Endodermal cell (in vitro differentiated cells): ENCODE measurements at regions not wholly inside any gene's neighbourhood (a gene's known extent, or its start where the extent isn't known, plus 50 kb on each side); places are given as distances from the start of the nearest gene placed in this dataset.

Experiments used
- DNase-seq: peaks from one replicate; pipeline ENCODE4 v3.0.0-alpha.2; 2017
- H3K27ac ChIP-seq: 2 replicates; pipeline ENCODE4 v1.5.1; 2013; ENCODE audit warnings: mild to moderate bottlenecking, low read depth, low read length, moderate library complexity
- H3K27me3 ChIP-seq: 2 replicates; pipeline ENCODE4 v1.6.1; 2013; ENCODE audit warnings: mild to moderate bottlenecking, low read length, moderate library complexity; ENCODE audit not compliant: insufficient read depth, control insufficient read depth, poor library complexity, severe bottlenecking
- H3K36me3 ChIP-seq: 2 replicates; pipeline ENCODE4 v1.7.0; 2013; ENCODE audit warnings: mild to moderate bottlenecking, low read length, moderate library complexity; ENCODE audit not compliant: control insufficient read depth, insufficient read depth
- H3K4me1 ChIP-seq: one replicate; pipeline ENCODE4 v1.7.0; 2013; ENCODE audit warnings: low read length; ENCODE audit not compliant: control insufficient read depth, insufficient read depth
- H3K4me3 ChIP-seq: 2 replicates; pipeline ENCODE4 v1.5.1; 2013; ENCODE audit warnings: mild to moderate bottlenecking, low read length, moderate library complexity
- H3K9ac ChIP-seq: 2 replicates; pipeline ENCODE4 v1.6.1; 2013; ENCODE audit warnings: mild to moderate bottlenecking, low read length, moderate library complexity; ENCODE audit not compliant: poor library complexity, severe bottlenecking; ENCODE audit errors: extremely low read depth
- H3K9me3 ChIP-seq: 2 replicates; pipeline ENCODE4 v1.6.1; 2013; ENCODE audit warnings: mild to moderate bottlenecking, low read length, moderate library complexity; ENCODE audit not compliant: control insufficient read depth
- H3K27ac Mint-ChIP-seq: 2 replicates; pipeline ENCODE4 v1.8.0; 2020; ENCODE audit warnings: mixed read lengths
- H3K27me3 Mint-ChIP-seq: 2 replicates; pipeline ENCODE4 v1.8.0; 2021; ENCODE audit warnings: mild to moderate bottlenecking, mixed read lengths; ENCODE audit not compliant: insufficient read depth
- H3K36me3 Mint-ChIP-seq: 2 replicates; pipeline ENCODE4 v1.8.0; 2020; ENCODE audit warnings: low read depth, mixed read lengths
- H3K4me1 Mint-ChIP-seq: 2 replicates; pipeline ENCODE4 v1.8.0; 2020; ENCODE audit warnings: mixed read lengths
- H3K4me3 Mint-ChIP-seq: 2 replicates; pipeline ENCODE4 v1.8.0; 2020; ENCODE audit warnings: mild to moderate bottlenecking, moderate library complexity, mixed read lengths
- H3K9me3 Mint-ChIP-seq: 2 replicates; pipeline ENCODE4 v1.8.0; 2020; ENCODE audit warnings: mild to moderate bottlenecking, mixed read lengths
- WGBS, 2 experiments: methylation state at CpG; one replicate each; pipeline versions ENCODE4 v1.1.5 to v1.1.7; 2013; ENCODE audit warnings: missing lambda C conversion rate in 2 of 2, mixed read lengths in 1 of 2; ENCODE audit not compliant: insufficient coverage in 1 of 2, insufficient read length in 1 of 2; 5-methylcytosine and 5-hydroxymethylcytosine counted together
- TF ChIP-seq, protein P1 (sequence below): fragments of 200-600 bp; sonication (generic); conservative IDR thresholded peaks from 2 replicates; pipeline ENCODE4 v1.5.0; 2021; ENCODE audit warnings: antibody characterized with exemption, mild to moderate bottlenecking

DNA sequence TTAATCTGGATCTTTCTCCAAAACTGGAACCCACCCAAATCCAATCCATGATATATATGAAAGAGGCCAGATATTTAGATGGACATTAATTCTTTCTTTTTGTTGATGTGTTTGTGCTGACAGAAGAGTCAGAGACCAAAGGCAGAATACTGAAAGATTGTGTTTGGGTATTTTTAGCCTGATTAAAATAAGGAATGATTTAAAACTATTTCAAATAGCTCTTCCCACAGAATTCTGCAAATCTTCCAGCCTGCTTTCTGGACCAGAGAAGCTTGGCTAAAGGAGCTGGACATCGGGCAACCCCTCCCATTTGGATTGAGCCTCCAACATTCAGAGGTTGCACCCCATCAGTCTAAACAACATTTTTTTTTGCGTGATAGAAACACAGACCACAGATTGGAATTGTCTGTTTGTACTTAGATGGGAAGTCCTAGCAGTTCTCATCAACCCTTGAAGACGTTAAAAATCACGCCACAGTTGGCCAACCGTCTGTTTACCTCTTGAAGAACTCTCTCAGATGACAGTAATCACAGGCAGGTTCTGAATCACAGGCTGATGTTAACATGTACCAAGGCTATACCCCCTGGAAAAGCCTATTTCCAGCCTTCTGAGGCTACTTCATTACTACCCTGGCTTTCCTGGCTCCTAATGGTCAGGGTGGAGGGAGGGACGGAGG, 155.2 kb upstream of the NRP1 start:
- Histone ChIP-seq H3K27me3 (no peaks in the 10 kb centered on the region), H3K4me1 (no peaks in the 10 kb centered on the region), H3K4me3 (no peak overlapping the region), H3K27ac (no peak overlapping the region), H3K9me3 (no peaks in the 10 kb centered on the region), H3K36me3 (no peaks in the 10 kb centered on the region), H3K9ac (no peak overlapping the region)
- DNase-seq: no peak
- H3K36me3 Mint-ChIP-seq: no peaks in the 10 kb centered on the region
- TF ChIP-seq, protein P1, sequence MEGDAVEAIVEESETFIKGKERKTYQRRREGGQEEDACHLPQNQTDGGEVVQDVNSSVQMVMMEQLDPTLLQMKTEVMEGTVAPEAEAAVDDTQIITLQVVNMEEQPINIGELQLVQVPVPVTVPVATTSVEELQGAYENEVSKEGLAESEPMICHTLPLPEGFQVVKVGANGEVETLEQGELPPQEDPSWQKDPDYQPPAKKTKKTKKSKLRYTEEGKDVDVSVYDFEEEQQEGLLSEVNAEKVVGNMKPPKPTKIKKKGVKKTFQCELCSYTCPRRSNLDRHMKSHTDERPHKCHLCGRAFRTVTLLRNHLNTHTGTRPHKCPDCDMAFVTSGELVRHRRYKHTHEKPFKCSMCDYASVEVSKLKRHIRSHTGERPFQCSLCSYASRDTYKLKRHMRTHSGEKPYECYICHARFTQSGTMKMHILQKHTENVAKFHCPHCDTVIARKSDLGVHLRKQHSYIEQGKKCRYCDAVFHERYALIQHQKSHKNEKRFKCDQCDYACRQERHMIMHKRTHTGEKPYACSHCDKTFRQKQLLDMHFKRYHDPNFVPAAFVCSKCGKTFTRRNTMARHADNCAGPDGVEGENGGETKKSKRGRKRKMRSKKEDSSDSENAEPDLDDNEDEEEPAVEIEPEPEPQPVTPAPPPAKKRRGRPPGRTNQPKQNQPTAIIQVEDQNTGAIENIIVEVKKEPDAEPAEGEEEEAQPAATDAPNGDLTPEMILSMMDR: no peak
- H3K27ac Mint-ChIP-seq: no peak overlapping the region
- H3K4me1 Mint-ChIP-seq: peaks cover 9% of the 10 kb centered on the region
- WGBS, 2 experiments: 86 to 93% methylated on average over 4 to 6 of the region's 6 CpGs
- no peaks in the 10 kb centered on the region for H3K9me3 Mint-ChIP-seq
- H3K27me3 Mint-ChIP-seq: no peaks in the 10 kb centered on the region
- no peak overlapping the region for H3K4me3 Mint-ChIP-seq

DNA sequence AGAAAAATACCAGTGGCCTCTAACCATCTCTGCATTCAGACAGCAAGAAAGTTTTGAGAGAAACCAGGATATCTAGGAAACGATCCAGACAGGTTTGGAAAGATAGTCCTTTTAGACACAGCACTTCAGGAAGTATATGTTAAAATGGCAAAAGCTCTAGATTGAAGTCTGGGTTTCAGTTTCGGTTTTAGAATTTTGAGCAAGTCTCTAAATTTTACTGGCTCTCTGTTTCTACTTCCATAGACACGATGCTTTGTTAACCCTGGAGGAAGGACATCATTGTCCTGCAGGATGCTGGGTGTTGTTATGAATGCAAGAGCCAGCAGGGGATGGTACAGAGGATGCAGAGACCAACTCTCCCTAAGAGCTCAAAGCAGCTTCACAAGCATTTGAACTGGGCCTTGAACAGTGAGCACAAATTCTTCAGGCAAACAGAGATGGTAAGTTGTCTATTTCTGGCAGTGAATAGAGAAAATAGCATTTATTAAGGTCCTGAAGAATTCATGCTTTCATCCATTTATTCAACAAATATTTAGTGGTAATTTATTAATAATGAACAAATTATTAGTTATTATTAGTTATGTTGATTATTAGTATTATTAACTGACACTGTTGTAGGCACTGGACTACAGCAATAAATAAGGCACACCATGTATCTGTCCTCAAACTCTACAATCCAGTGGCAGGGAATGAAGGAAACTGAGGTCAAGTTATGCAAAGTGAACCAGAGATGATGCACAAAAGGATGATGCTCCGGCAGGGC, 152.7 kb upstream of the NRP1 start:
- Mint-ChIP-seq H3K4me3 (no peak overlapping the region), H3K4me1 (peaks cover 9% of the 10 kb centered on the region), H3K27ac (no peak overlapping the region), H3K27me3 (no peaks in the 10 kb centered on the region), H3K9me3 (no peaks in the 10 kb centered on the region), H3K36me3 (no peaks in the 10 kb centered on the region)
- Histone ChIP-seq H3K4me1 (no peaks in the 10 kb centered on the region), H3K36me3 (no peaks in the 10 kb centered on the region), H3K27me3 (no peaks in the 10 kb centered on the region), H3K9me3 (no peaks in the 10 kb centered on the region), H3K27ac (no peak overlapping the region), H3K9ac (no peak overlapping the region), H3K4me3 (no peak overlapping the region)
- DNase-seq: no peak
- 88% methylated on average over 1 to 4 of the region's 4 CpGs for WGBS, 2 experiments
- TF ChIP-seq, protein P1: peak; percentile 12

DNA sequence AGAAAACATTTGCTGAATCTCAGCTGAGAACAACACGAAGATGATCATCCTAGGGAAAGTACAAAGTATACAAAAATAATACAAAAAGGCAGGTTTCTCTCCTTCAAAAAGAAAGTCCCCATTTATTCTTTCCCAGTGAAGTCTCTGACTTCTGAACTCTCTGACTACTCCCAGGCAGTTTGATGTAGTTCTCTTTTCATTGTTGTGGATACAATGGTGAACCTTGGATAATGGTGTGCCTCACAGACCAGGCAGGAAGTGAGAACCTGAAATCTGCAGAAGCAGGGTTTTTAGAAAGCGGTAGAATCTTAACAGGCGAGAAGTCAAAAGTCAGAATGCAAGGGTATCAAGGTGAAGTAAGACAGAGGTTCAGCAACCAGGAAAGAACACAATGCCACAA, 150.8 kb upstream of the NRP1 start:
- Histone ChIP-seq H3K9ac (no peak overlapping the region), H3K4me1 (no peaks in the 10 kb centered on the region), H3K27me3 (no peaks in the 10 kb centered on the region), H3K27ac (peak overlapping the region; percentile 91), H3K9me3 (no peaks in the 10 kb centered on the region), H3K4me3 (no peak overlapping the region), H3K36me3 (no peaks in the 10 kb centered on the region)
- H3K27ac Mint-ChIP-seq: no peak overlapping the region
- no peak for DNase-seq
- H3K27me3 Mint-ChIP-seq: no peaks in the 10 kb centered on the region
- H3K4me3 Mint-ChIP-seq: no peak overlapping the region
- TF ChIP-seq, protein P1: no peak
- peaks cover 9% of the 10 kb centered on the region for H3K4me1 Mint-ChIP-seq
- peaks cover 8% of the 10 kb centered on the region for H3K9me3 Mint-ChIP-seq
- WGBS, 2 experiments: 88 to 90% methylated on average over 2 to 3 of the region's 3 CpGs
- H3K36me3 Mint-ChIP-seq: no peaks in the 10 kb centered on the region
